Effector memory CD8-positive, alpha-beta T cell (primary cell): ENCODE measurements at regions not wholly inside any gene's neighbourhood (a gene's known extent, or its start where the extent isn't known, plus 50 kb on each side); places are given as distances from the start of the nearest gene placed in this dataset.

Experiments used
- ATAC-seq: fragments of 150-1000 bp; cut with Tn5 transposase; replicated peaks from 2 replicates; pipeline ENCODE4 v1.10.0; 2021; ENCODE audit warnings: mild to moderate bottlenecking, moderate library complexity
- DNase-seq, 3 experiments: peaks; one replicate each; pipeline ENCODE4 v3.0.0; 2021
- H3K27ac Mint-ChIP-seq, 2 donors: one replicate each; pipeline ENCODE4 v1.8.0; 2022; ENCODE audit warnings: mild to moderate bottlenecking in 2 of 2, mixed read lengths in 2 of 2, moderate library complexity in 2 of 2
- H3K27me3 Mint-ChIP-seq, 2 donors: one replicate each; pipeline ENCODE4 v1.8.0; 2022; ENCODE audit warnings: mixed read lengths in 2 of 2
- H3K36me3 Mint-ChIP-seq: one replicate; pipeline ENCODE4 v1.8.0; 2022; ENCODE audit warnings: mild to moderate bottlenecking, moderate library complexity, mixed read lengths; ENCODE audit not compliant: insufficient read depth
- H3K4me1 Mint-ChIP-seq, 2 donors: one replicate each; pipeline ENCODE4 v1.8.0; 2022; ENCODE audit warnings: low read depth in 2 of 2, mixed read lengths in 2 of 2
- H3K4me3 Mint-ChIP-seq, 2 donors: one replicate each; pipeline ENCODE4 v1.8.0; 2022; ENCODE audit warnings: mild to moderate bottlenecking in 2 of 2, mixed read lengths in 2 of 2, moderate library complexity in 2 of 2
- H3K9me3 Mint-ChIP-seq, 2 donors: one replicate each; pipeline ENCODE4 v1.8.0; 2022; ENCODE audit warnings: mixed read lengths in 2 of 2

DNA sequence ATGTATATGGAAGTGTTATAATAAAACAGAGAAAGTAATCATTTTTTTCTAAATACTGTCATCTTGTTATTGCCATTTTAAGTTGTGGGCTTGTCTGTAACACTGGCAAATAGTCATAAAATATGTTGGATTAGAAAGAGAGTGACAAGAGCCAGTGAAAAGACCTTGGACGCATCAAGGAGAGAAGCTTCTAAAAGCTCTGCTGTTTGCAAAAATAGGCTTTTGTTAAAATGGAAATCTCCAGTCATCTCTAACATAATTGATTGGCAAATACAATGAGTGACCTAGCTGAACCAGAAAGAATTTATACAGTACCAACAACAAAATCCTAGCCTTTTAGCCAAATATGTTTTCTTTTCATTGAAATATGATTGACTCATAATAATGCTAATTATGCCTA lies 245.8 kb upstream of the RMST start:
- Mint-ChIP-seq H3K27me3 (peaks cover 0 to 6% of the 10 kb centered on the region in 2 donors), H3K4me3 (no peak overlapping the region), H3K27ac (no peak overlapping the region), H3K4me1 (no peaks in the 10 kb centered on the region), H3K36me3 (peaks cover 3% of the 10 kb centered on the region), H3K9me3 (no peaks in the 10 kb centered on the region)
- ATAC-seq = no peak
- DNase-seq = no peak

DNA sequence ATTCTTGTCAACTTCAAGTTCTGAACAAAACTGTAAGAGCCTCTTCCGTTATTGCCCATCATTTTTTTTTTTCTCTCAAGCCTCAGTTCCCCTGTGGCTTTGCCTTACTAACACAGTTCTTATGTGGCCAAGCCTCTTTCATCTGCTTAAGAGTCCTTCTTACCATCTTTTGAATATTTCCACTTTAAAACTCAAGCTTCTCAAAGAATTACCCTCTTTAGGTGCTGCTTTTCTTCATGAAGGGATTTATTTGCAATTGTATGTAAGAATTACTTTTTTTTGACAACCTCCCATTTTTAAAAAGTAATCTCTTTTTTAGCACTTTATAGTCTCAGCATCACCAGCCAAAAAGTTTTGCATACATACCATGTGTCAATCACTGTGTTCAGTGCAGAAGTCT lies 240.2 kb upstream of the RMST start:
- Mint-ChIP-seq H3K27ac (no peak overlapping the region), H3K27me3 (peaks cover 0 to 6% of the 10 kb centered on the region in 2 donors), H3K9me3 (peaks cover 0 to 3% of the 10 kb centered on the region in 2 donors), H3K4me1 (no peaks in the 10 kb centered on the region), H3K36me3 (no peaks in the 10 kb centered on the region), H3K4me3 (no peak overlapping the region)
- DNase-seq = no peak
- no peak for ATAC-seq

DNA sequence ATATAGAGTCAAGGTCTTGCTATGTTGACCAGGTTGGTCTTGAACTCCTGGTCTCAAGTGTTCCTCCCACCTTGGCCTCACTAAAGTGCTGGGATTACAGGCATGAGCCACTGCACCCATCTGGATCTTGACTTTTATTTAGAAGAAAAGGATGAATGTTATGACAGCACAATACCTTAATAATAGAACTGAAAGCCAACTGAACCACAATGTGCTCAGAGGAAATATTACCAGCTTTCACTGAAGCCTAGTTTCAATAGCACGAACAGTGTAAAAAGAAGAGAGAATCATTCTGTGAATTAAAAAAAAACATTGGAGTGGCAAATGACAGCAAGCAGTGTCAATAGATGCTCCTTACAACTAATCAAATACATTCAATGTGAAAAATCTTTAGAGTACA lies 239.2 kb upstream of the RMST start:
- peaks cover under 1 to 3% of the 10 kb centered on the region in 2 donors for H3K9me3 Mint-ChIP-seq
- no peaks in the 10 kb centered on the region for H3K4me1 Mint-ChIP-seq
- no peaks in the 10 kb centered on the region for H3K36me3 Mint-ChIP-seq
- H3K27ac Mint-ChIP-seq = no peak overlapping the region
- peaks cover 0 to 6% of the 10 kb centered on the region in 2 donors for H3K27me3 Mint-ChIP-seq
- no peak for DNase-seq
- no peak for ATAC-seq
- no peak overlapping the region for H3K4me3 Mint-ChIP-seq

DNA sequence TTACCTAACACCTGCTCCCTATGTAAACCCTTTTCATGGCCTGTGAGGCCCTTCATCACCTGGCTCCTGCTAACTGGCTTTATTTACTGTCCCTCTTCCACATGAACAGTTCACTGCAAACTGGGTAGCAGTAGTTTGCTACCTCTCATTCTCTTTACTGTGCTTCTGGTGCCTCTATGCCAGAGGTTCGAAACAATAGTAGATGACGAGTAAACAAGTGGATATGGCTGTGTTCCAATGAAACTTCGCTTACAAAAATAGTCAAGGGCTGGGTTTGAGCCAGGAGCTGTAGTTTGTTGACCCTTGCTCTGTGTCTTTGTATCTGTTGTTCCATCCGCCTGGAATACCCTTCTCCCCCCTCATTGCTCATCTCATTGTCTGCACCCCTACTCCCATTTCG lies 233.6 kb upstream of the RMST start:
- Mint-ChIP-seq H3K4me1 (no peaks in the 10 kb centered on the region), H3K27ac (no peak overlapping the region), H3K4me3 (no peak overlapping the region), H3K9me3 (peaks cover 0 to 9% of the 10 kb centered on the region in 2 donors), H3K27me3 (no peaks in the 10 kb centered on the region), H3K36me3 (no peaks in the 10 kb centered on the region)
- DNase-seq = no peak
- ATAC-seq = no peak

DNA sequence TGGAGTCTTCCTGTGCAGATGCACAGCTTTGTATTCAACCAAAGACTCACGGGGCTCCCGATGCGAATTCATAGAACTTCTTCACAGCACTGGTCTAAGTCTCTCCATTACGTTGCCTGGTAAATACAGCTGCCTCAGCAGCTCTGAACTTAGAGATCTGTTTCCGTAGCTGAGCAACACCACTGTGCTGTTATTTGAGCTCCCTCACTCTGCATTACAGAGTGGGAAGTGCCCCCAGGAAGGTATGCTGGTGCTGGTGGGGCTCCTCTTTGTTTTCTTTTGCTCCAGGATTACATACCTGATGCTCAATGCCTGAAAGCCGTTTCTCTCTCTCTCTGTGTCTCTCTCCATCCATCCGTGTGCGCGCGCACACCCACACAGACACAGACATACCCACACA lies 227.5 kb upstream of the RMST start:
- peaks cover 0 to 8% of the 10 kb centered on the region in 2 donors for H3K27me3 Mint-ChIP-seq
- no peaks in the 10 kb centered on the region for H3K9me3 Mint-ChIP-seq
- DNase-seq (no peak), ATAC-seq (no peak)
- no peak overlapping the region for H3K27ac Mint-ChIP-seq
- H3K4me3 Mint-ChIP-seq = no peak overlapping the region
- H3K36me3 Mint-ChIP-seq = no peaks in the 10 kb centered on the region
- H3K4me1 Mint-ChIP-seq = no peaks in the 10 kb centered on the region

DNA sequence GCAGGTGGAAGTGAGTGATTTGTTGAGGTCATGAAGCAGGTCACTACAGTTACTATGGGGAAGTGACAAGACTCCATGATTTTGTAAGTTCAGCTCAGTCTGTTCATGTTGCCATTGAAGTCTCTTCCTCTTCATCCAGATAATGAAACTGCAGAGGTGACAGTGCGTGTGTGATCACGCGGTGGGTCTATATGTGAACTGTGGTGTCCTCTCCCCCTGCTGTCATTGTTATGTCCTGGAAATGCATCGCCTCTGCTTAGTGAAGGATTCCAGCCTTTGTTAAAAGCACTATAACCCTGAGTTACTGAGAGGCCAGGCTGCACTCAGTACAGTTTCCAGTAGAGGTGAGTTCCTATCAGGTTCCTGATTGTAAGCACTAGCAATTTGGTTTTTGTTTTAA lies 216.2 kb upstream of the RMST start:
- Mint-ChIP-seq H3K4me3 (no peak overlapping the region), H3K4me1 (no peaks in the 10 kb centered on the region), H3K27ac (no peak overlapping the region), H3K9me3 (peaks cover 0 to 5% of the 10 kb centered on the region in 2 donors), H3K36me3 (peaks cover 2% of the 10 kb centered on the region), H3K27me3 (peaks cover 6 to 12% of the 10 kb centered on the region in 2 donors)
- DNase-seq = no peak
- no peak for ATAC-seq

DNA sequence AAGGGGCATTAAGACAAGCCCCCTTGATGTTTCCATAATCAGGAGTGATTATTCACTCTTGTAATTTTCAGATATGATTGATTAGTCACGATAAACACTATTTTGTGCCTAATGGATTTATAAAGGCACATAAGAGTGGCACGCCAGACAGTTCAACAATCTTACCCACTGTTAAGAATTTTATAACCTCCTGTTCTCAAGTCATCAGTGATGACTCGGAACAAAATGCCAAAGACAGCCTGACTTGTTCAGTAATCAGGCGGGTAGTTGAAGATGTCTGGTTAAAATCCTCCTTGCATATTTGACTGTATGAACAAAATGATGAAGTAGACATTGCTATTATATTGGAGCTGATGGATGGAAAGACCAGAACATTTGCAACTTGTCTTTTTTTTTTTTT lies 212.1 kb upstream of the RMST start:
- DNase-seq (no peak), ATAC-seq (no peak)
- peaks cover 2% of the 10 kb centered on the region for H3K36me3 Mint-ChIP-seq
- H3K9me3 Mint-ChIP-seq = no peaks in the 10 kb centered on the region
- peaks cover 11 to 23% of the 10 kb centered on the region in 2 donors for H3K27me3 Mint-ChIP-seq
- no peak overlapping the region for H3K4me3 Mint-ChIP-seq
- H3K27ac Mint-ChIP-seq = no peak overlapping the region
- H3K4me1 Mint-ChIP-seq = no peaks in the 10 kb centered on the region

DNA sequence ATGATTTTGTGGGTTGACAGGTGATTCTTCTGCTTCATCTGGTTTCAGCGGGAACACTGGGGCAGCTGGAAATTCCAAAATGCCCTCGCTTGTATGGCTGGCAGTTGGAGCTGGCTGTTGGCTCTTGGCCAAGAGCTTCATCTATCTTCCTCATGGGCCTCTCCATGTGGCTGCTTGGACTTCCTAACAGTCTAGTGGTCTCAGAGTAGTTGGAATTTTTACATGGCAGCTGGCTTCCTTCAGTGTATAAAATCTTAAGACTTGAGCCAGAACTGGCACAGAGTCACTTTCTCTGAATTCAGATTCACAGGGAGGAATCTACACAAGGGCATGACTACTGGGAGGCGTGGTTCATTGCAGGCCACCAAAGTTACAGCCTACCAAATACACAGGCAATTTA lies 204.9 kb upstream of the RMST start:
- H3K27me3 Mint-ChIP-seq = peaks cover 5 to 9% of the 10 kb centered on the region in 2 donors
- DNase-seq (no peak), ATAC-seq (no peak)
- H3K36me3 Mint-ChIP-seq = no peaks in the 10 kb centered on the region
- no peak overlapping the region for H3K4me3 Mint-ChIP-seq
- H3K4me1 Mint-ChIP-seq = no peaks in the 10 kb centered on the region
- H3K9me3 Mint-ChIP-seq = no peaks in the 10 kb centered on the region
- H3K27ac Mint-ChIP-seq = no peak overlapping the region

DNA sequence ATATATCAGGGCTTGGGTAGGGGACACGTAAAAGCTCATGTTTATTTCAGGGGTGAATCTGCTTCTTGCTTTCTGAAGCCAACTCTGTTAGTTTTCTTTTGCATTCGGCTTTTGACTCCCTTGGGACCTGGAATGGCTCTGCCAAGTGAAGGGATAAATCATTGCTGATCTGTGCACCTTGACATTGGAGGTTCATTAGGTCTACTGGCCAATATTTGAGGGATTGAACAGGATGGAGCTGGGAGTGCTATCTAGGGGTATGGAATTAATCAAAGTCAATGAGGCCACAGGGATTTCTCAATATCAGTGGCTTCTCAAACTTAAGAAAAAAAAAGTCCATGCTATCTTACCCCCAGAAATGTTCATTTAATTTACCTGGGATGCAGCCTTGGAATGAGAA lies 203.5 kb upstream of the RMST start:
- Mint-ChIP-seq H3K4me3 (no peak overlapping the region), H3K4me1 (no peaks in the 10 kb centered on the region), H3K27ac (no peak overlapping the region), H3K36me3 (no peaks in the 10 kb centered on the region), H3K9me3 (no peaks in the 10 kb centered on the region), H3K27me3 (peaks cover 2 to 4% of the 10 kb centered on the region in 2 donors)
- DNase-seq (no peak), ATAC-seq (no peak)

DNA sequence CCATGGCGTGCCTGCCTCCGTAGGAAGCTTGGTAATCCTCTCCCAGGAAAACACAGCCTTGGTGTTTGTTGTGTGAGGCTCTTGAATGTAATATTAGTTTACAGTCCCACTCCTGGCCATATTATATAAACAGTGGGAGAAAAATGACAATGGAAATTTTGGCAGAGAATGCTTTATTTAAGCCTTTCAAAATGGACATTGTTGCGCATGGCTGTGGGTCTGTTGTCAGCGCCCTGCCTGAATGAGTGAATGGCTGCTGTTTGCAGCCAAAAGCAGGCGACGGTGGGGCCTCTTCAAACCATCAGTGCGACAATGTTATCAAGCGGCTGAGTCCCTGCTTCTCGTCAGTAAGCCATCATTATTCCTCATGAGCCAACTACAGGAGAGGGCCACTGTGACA lies 201.8 kb upstream of the RMST start:
- no peak for DNase-seq

DNA sequence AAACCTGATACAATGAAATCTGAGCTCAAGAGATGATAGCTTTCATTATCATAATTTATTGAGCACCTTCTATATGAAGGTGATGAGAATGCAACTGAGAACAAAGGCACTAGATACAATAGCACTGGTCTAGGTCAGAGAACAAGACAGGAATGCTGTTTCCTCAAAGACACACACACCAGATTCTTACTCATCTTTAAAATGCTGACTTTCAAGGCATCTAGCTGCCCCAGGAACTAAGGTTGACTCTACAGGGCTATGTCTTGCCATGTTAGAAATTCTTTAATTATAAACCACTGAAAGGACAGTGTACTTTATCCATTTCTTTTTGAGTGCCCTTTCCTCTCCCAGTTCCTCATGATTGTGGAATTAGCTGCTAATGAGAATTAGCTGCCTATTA lies 195.4 kb upstream of the RMST start:
- peaks cover 0 to 2% of the 10 kb centered on the region in 2 donors for H3K9me3 Mint-ChIP-seq
- peaks cover 6 to 18% of the 10 kb centered on the region in 2 donors for H3K27me3 Mint-ChIP-seq
- H3K36me3 Mint-ChIP-seq = no peaks in the 10 kb centered on the region
- no peak overlapping the region for H3K27ac Mint-ChIP-seq
- DNase-seq (no peak), ATAC-seq (no peak)
- H3K4me1 Mint-ChIP-seq = no peaks in the 10 kb centered on the region
- H3K4me3 Mint-ChIP-seq = no peak overlapping the region

More for the DNA sequence above, 201.8 kb upstream of the RMST start:
- H3K36me3 Mint-ChIP-seq = no peaks in the 10 kb centered on the region
- no peaks in the 10 kb centered on the region for H3K27me3 Mint-ChIP-seq
- H3K9me3 Mint-ChIP-seq = no peaks in the 10 kb centered on the region
- ATAC-seq = no peak
- H3K4me3 Mint-ChIP-seq = no peak overlapping the region
- H3K4me1 Mint-ChIP-seq = no peaks in the 10 kb centered on the region
- H3K27ac Mint-ChIP-seq = no peak overlapping the region

DNA sequence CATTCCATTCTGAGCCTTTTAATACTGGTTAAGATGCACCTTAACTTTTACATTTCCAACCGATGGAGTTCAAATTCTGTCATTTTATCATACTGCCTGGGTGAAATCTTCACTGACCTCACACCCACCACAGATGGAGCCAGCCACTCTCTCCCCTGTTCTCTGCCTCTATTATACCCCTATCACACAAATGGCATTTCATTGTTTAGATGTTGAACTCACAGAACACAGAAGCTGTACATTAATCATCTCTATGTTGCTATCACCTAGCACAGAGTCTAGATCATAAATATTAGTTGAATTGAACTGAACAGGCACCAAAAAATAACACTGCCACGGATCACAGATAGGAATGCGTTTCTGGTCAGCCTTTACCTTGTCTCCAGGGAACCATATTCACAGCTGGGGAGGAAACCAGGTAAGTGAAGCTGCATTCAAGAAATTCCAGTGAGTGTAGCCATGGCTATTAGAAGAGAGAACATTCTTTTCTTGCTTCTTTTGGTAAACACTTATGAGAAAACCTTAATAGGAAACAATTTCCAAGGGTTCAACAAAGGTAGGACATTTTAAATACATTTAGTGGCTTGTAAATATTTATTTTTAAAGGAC lies 194.9 kb upstream of the RMST start:
- Mint-ChIP-seq H3K9me3 (peaks cover 0 to 2% of the 10 kb centered on the region in 2 donors), H3K4me1 (no peaks in the 10 kb centered on the region), H3K27ac (no peak overlapping the region), H3K4me3 (no peak overlapping the region), H3K27me3 (peaks cover 6 to 18% of the 10 kb centered on the region in 2 donors), H3K36me3 (no peaks in the 10 kb centered on the region)
- ATAC-seq (no peak), DNase-seq (no peak)

DNA sequence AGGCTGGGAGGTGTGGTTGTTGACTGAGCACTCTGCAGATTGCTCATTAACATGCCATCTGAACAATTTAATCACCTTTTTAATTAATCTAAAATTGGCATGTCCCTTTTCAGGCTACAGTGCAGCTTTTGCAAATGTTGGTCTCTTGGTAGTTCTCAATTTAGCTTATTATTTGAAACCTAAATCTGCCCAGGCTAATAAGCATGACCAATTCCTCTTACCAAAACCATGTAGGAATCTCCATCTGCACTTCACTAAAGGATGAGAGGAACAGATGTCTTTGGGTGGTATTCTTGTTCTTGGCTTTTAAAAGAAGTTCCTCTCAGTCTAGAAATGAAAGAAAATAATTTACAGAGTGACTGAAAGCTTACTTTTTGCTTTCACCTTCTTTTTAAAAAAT lies 190.1 kb upstream of the RMST start:
- DNase-seq (no peak), ATAC-seq (no peak)
- peaks cover 17 to 33% of the 10 kb centered on the region in 2 donors for H3K27me3 Mint-ChIP-seq
- no peaks in the 10 kb centered on the region for H3K36me3 Mint-ChIP-seq
- H3K4me1 Mint-ChIP-seq = no peaks in the 10 kb centered on the region
- H3K9me3 Mint-ChIP-seq = peaks cover 0 to 2% of the 10 kb centered on the region in 2 donors
- no peak overlapping the region for H3K4me3 Mint-ChIP-seq
- H3K27ac Mint-ChIP-seq = no peak overlapping the region

DNA sequence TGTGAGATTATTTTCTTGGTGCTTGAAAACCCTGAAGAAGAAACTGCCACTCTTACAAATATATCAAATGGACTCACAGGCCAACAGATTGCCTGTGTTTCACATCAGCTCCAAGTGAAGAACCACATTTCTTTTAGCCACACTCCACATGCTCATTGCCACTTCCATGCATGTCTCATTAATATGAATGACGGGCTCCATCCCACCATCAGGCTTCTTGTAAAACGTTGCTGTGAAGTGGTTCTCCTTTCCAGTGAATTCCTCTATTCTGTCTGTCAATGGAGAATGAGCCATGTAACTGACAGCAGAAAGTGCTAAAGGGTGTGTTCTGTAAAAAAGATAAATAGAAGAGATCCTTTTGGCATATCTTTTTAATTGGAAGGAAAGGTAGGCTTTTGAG lies 188.2 kb upstream of the RMST start:
- Mint-ChIP-seq H3K36me3 (no peaks in the 10 kb centered on the region), H3K27ac (no peak overlapping the region), H3K4me3 (no peak overlapping the region), H3K4me1 (no peaks in the 10 kb centered on the region), H3K27me3 (peaks cover 19 to 33% of the 10 kb centered on the region in 2 donors), H3K9me3 (no peaks in the 10 kb centered on the region)
- ATAC-seq = no peak
- no peak for DNase-seq

DNA sequence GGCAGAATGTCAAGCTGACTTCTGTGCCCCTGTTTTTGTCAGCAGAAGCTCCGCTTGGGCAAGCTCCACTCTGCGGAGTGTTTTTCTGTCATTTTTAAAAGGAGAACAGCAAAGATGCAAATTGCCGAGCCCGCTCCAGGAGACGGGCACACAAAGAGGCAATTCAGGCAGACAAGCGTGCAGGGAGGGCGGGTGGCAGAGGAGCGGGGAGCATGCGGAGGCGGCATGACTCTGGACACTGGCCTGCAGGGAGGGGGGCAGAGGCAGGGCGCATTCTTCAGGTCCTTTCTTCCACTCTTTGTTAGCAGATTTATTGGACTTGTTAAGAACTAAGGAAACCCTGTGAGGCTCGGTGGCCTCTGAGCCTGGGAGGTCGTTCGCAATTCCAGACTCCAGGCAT lies 187.3 kb upstream of the RMST start:
- H3K4me3 Mint-ChIP-seq = no peak overlapping the region
- no peak overlapping the region for H3K27ac Mint-ChIP-seq
- ATAC-seq = no peak
- no peak for DNase-seq
- no peaks in the 10 kb centered on the region for H3K4me1 Mint-ChIP-seq
- H3K27me3 Mint-ChIP-seq = peaks cover 23 to 32% of the 10 kb centered on the region in 2 donors
- H3K9me3 Mint-ChIP-seq = no peaks in the 10 kb centered on the region
- no peaks in the 10 kb centered on the region for H3K36me3 Mint-ChIP-seq
